IMR-90 (cell line): ENCODE measurements at regions not wholly inside any gene's neighbourhood (a gene's known extent, or its start where the extent isn't known, plus 50 kb on each side); places are given as distances from the start of the nearest gene placed in this dataset.

Experiments used
- CEBPB ChIP-seq: IDR thresholded peaks from 2 replicates; pipeline ENCODE4 v1.6.1; 2012; ENCODE audit warnings: low read depth, low read length, improper control_type of control experiment
- MXI1 ChIP-seq: IDR thresholded peaks from 2 replicates; pipeline ENCODE4 v1.6.1; 2012; ENCODE audit warnings: low read depth, mild to moderate bottlenecking, low read length, moderate library complexity, borderline replicate concordance
- POLR2A ChIP-seq: IDR thresholded peaks from 2 replicates; pipeline ENCODE4 v1.6.1; 2012; ENCODE audit warnings: mild to moderate bottlenecking, low read depth, low read length
- RAD21 ChIP-seq: IDR thresholded peaks from 2 replicates; pipeline ENCODE4 v1.6.1; 2012; ENCODE audit warnings: low read length, improper control_type of control experiment
- RFX5 ChIP-seq: IDR thresholded peaks from 2 replicates; pipeline ENCODE4 v1.8.0; 2012; ENCODE audit warnings: low read depth, mild to moderate bottlenecking, low read length, moderate library complexity
- TF ChIP-seq, protein P1 (sequence below): conservative IDR thresholded peaks from 2 replicates; pipeline ENCODE4 v1.5.1; 2012; ENCODE audit warnings: mild to moderate bottlenecking, low read depth, low read length, improper control_type of control experiment
- TF ChIP-seq, protein P2 (sequence below): fragments of 150-350 bp; IDR thresholded peaks from 2 replicates; pipeline ENCODE4 v1.6.1; 2017; ENCODE audit warnings: mild to moderate bottlenecking, antibody characterized with exemption, low read length, low read depth

DNA sequence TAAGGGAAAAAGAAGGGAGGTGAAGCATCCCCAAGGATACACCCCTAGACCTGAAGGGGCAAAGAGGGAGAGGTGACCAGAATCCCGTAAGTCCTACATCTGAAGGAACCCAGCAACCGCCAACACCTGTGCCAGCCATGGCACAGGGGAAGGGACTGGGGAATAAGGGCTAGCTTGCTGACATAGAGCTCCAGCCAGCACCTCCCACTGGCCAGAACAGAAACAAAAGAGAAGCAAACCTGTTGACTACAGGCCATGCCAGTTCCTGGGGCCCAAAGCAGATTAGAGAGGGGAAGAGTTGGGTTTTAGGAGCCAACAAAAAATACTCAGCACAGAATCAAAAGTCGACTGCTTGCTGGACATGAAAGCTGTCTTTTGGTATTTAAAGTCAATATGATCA, 244.6 kb downstream of the SUCLG1 start:
- no peak for TF ChIP-seq POLR2A
- TF ChIP-seq, protein P1, sequence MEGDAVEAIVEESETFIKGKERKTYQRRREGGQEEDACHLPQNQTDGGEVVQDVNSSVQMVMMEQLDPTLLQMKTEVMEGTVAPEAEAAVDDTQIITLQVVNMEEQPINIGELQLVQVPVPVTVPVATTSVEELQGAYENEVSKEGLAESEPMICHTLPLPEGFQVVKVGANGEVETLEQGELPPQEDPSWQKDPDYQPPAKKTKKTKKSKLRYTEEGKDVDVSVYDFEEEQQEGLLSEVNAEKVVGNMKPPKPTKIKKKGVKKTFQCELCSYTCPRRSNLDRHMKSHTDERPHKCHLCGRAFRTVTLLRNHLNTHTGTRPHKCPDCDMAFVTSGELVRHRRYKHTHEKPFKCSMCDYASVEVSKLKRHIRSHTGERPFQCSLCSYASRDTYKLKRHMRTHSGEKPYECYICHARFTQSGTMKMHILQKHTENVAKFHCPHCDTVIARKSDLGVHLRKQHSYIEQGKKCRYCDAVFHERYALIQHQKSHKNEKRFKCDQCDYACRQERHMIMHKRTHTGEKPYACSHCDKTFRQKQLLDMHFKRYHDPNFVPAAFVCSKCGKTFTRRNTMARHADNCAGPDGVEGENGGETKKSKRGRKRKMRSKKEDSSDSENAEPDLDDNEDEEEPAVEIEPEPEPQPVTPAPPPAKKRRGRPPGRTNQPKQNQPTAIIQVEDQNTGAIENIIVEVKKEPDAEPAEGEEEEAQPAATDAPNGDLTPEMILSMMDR, result no peak
- TF ChIP-seq, protein P2, sequence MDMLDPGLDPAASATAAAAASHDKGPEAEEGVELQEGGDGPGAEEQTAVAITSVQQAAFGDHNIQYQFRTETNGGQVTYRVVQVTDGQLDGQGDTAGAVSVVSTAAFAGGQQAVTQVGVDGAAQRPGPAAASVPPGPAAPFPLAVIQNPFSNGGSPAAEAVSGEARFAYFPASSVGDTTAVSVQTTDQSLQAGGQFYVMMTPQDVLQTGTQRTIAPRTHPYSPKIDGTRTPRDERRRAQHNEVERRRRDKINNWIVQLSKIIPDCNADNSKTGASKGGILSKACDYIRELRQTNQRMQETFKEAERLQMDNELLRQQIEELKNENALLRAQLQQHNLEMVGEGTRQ, result no peak
- TF ChIP-seq RFX5, result no peak
- no peak for TF ChIP-seq RAD21
- TF ChIP-seq MXI1, result no peak
- no peak for TF ChIP-seq CEBPB
